ENCODE measurements at regions not wholly inside any gene's neighbourhood (a gene's known extent, or its start where the extent isn't known, plus 50 kb on each side); places are given as distances from the start of the nearest gene placed in this dataset.

GRCh38 chr20:19807946-19808330 is 49.9 kb downstream of the RIN2 start:
- DNase-seq (ENCODE audit: low spot score): no peak

DNA sequence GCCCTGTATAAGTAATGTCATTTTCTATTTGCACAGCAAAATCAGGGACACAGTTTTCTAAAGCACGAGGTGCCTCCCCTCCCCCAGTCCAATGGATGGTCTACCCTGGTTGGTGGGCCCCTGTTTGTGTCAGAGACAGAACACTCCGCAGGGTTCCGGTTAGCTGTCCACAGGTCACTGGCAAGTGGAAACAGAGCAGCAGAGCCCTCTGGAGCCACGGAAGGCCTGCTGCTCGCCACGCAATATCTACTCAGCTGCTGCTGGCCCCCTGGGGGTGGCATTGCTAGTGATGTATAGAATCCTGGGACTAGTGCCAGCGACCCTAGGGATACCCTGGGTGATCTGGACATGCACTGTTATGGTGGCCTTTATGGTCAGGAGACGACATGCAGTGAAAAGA is 50.4 kb downstream of the RIN2 start:
- DNase-seq (ENCODE audit: low spot score): no peak

GRCh38 chr20:19809505-19809904 is 51.4 kb downstream of the RIN2 start:
- DNase-seq (ENCODE audit: low spot score): no peak

DNA sequence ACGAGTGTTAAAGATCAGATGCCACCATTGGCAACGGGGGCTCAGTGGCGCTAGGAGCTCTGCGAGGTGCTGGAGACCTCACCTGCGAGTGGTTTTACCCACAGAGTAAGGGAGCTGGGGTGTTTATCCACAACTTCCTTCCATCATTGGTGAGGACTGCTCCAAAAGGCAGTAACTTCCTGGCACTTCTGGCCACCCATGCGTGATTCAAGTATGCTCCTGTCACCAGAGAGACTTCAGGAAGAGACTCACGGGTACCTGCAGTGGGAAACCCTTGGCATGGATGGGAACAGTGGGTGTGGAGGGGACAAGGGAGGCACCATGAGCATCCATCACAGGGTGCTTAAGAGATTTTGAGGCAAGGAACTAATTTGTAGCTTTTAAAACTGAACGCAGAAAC is 53.2 kb downstream of the RIN2 start:
- DNase-seq (ENCODE audit: low spot score): no peak

- no peak for DNase-seq (ENCODE audit: low spot score)
Measured at GRCh38 chr20:19812056-19812455, 54.0 kb downstream of the RIN2 start.

DNA sequence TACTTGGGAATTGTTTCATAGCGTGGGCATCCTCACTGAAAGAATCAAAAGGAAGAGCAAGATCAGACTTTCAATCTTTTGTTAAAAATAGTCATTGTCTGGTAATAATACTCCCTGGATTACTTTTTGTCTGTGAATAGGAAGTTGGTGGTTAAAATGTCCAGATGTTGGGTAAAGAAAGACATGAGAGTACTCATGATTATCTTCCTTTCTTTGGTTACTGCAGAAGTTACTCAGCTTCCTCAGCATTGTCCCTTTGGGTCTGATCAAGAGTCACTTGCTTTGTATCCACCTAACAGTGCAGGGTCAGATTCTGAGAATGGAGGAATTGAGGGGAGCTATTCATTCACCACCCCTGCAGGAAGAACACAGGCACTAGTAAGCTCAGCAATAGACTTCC is 54.6 kb downstream of the RIN2 start:
- no peak for DNase-seq (ENCODE audit: low spot score)

GRCh38 chr20:19813846-19814640 is 56.0 kb downstream of the RIN2 start:
- DNase-seq (ENCODE audit: low spot score): no peak

DNA sequence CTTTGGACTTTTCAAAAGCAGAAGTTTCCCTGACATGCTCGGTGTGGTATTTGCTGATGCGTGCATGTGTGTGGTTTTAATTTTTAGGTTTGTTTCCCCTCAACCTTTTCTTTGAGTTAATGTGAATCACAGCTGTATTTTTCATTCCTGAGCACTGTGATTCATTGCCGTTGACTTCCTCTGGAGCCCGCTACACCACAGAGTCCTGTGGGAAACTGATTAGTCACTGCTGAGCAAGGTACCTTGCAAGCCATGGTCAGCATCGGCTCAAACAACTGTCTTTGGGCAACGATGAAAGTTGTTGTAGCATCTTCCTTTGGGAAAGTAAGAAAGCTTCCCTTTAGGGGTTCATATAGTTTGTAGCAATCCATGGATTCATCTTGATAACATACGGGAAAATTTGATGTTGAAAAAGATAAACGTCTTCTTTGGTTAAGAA is 57.5 kb downstream of the RIN2 start:
- peak; percentile 48 for DNase-seq (ENCODE audit: low spot score)

GRCh38 chr20:19816386-19816785 is 58.3 kb downstream of the RIN2 start:
- DNase-seq (ENCODE audit: low spot score): no peak

DNA sequence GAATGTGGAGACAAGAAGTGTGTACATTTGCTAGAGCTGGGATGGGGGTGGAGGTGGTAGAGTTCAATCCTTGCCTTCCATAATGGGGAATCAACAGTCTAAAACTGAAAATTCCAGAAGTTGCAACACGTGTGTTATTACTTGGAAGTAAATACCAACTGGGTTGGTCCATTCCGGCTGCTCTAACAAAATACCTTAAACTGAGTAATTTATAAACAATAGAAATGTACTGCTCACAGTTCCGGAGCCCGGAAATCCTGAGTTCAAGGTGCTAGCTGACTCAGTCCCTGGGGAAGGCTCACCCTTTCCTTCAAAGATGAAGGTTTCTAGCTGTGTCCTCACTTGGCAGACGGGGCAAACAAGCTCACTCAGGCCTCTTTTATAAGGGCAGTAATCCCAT is 59.0 kb downstream of the RIN2 start:
- no peak for DNase-seq (ENCODE audit: low spot score)

DNA sequence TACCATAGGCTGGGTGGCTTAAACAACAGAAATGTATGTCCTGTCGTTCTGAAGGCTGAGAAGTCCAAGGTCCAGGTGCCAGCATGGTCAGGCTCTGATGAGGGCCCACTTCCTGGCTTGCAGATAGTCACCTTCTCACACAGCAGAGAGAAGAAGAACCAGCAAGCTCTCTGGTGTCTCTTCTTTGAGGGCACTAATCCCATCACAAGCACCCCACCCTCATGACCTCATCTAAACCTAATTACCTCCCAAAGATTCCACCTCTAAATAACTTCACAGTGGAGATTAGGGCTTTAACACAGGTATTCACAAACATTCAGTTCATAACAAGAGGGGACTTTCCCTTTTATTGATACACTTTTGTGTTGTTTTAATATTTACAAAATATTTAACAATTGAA is 61.1 kb downstream of the RIN2 start:
- DNase-seq (ENCODE audit: low spot score): no peak

GRCh38 chr20:19820555-19821211 is 62.6 kb downstream of the RIN2 start:
- DNase-seq (ENCODE audit: low spot score): no peak

GRCh38 chr20:19821606-19822005 is 63.5 kb downstream of the RIN2 start:
- DNase-seq (ENCODE audit: low spot score): no peak

- no peak for DNase-seq (ENCODE audit: low spot score)
Measured at GRCh38 chr20:19823216-19823615, 65.2 kb downstream of the RIN2 start.

DNA sequence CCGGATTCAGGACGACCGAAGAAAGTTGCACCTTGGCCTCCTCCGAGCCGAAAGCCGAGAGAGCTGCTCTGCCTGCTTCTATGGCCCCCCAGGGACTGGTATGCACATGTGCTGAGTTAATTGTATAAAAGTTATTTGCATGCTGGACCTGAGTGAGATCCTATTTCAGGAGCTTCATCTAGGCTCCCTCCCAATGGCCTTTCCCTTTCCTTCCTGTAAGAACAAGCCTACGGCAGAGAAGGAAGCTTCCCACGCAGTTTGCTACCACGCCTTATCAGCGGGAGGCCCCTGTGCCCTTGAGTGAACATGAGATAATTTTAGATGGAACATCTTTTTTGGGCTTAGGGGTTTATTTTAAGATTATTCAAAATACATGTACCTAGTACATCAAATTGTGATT is 65.9 kb downstream of the RIN2 start:
- peak; percentile 59 for DNase-seq (ENCODE audit: low spot score)

DNA sequence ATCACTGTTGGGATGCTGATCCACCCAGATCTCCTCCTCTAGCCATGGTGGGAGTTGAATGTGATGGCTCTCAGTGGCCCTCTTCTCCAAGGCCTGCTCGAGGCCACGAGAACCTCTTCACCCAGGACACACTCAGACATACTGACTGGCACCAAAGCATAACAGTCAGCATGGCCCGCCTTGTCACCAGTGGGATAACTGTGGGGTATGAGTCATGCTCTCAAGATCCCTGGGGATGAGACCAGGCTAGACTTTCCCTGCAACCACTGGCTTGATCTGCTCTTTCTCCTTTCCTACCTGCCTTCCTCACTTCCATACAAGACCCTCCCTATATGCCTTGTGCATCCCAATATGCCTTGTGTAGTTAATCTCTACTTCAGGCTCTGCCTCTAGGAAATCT is 66.8 kb downstream of the RIN2 start:
- DNase-seq (ENCODE audit: low spot score): no peak

DNA sequence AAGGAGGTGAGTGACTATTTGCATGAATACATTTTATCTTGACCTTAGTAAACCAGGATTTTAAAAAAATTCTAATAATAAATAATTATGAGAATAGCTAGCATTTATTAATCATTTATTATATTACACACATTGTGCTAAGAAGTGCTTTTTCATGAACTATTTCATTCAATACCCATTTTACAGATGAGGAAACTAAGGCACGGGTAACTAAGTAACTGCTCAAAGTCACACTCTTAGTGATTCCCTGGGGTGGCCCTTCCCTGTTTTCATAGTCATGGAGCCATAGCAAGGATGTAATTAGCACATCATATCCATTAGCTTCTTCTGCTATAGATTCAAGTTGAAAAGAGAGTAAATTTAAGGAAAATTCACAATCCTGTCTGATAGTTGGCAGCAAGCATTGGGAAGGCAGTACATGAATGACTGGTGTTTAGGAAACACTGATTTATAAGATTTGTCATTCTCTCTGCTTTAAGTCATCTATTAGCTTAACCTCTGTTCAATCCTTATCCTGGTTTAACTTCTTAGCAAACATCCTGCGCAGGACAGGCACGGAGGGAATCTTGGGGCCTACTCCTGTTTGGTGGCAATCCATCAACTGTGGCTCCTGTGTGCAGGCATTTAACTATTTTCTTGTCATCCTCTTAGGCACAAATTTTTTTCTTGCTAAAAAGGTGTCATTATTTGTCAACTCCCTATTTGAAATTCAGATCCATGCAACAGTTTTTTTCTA is 68.3 kb downstream of the RIN2 start:
- no peak for DNase-seq (ENCODE audit: low spot score)

GRCh38 chr20:19827818-19828217 is 69.8 kb downstream of the RIN2 start:
- DNase-seq (ENCODE audit: low spot score): peak; percentile 72

DNA sequence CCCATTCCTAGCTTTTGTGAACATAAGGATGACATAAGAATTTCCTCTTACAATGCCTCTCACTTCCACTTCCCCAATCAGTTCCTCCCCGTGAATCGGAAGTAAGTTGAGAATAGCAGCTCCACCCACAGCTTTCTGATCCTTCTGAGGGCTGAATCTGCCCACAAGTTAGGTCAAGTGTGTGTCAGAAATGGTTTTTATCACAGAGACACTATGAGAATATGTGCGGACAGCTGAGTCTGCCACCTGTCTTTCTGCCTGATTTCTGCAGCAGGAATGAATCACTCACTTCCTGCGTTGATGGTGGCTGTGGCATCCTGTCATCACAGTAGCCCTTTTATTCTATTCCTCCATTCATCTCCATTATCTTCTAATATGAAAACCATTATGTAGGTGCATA is 70.2 kb downstream of the RIN2 start:
- DNase-seq (ENCODE audit: low spot score): peak; percentile 78

- DNase-seq (ENCODE audit: low spot score): no peak
Measured at GRCh38 chr20:19830211-19830785, 72.2 kb downstream of the RIN2 start.

DNA sequence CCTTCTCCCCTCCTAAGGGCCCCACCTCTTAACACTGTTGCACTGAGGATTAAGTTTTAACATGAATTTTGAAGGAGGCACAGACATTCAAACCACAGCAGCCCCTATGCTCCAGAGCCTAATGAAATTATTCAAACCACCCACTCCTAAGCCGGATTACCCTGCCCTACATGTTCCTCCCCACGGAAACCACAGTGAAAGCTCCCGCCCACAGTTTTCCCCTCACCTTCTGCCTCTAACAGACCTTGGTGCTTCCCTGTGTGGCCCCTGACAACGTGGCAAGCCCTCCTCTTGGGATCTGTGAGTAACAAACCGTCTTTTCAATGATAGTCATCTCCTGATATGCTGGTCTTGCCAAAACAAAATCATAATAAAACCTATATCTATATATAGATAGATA is 74.8 kb downstream of the RIN2 start:
- no peak for DNase-seq (ENCODE audit: low spot score)

DNA sequence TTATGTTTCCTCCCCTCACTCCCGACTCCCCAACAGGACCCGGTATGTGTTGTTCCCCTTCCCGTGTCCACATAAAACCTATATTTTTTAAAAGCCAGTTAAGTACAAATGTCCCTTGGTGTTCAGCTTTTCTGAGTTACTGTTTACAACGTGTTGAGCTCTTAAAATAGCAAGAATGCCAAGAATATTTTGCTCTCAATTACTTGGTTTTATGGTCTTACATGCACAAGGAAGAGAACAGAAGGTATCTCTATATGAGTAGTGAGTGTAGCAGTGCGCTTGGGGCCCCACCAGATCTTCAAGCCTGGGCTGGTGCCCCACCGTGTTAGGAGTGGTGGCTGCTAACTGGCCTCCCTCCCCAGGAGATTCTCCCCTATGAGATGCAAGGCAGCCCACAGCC is 75.3 kb downstream of the RIN2 start:
- DNase-seq (ENCODE audit: low spot score): no peak

- no peak for DNase-seq (ENCODE audit: low spot score)
Measured at GRCh38 chr20:19834287-19834686, 76.2 kb downstream of the RIN2 start.
